Colonic mucosa (tissue), 4 donors: ENCODE measurements at regions not wholly inside any gene's neighbourhood (a gene's known extent, or its start where the extent isn't known, plus 50 kb on each side); places are given as distances from the start of the nearest gene placed in this dataset.

Source experiments
- DNase-seq: peaks from one replicate; pipeline ENCODE4 v3.0.0-alpha.2; 2020
- H3K27ac ChIP-seq: fragments of 200-600 bp; one replicate; pipeline ENCODE4 v1.8.0; 2021
- H3K27me3 ChIP-seq: fragments of 200-600 bp; one replicate; pipeline ENCODE4 v1.8.0; 2021
- H3K36me3 ChIP-seq: fragments of 200-600 bp; one replicate; pipeline ENCODE4 v1.8.0; 2021
- H3K4me1 ChIP-seq: fragments of 200-600 bp; one replicate; pipeline ENCODE4 v1.8.0; 2021; ENCODE audit warnings: mild to moderate bottlenecking
- H3K4me3 ChIP-seq: fragments of 200-600 bp; one replicate; pipeline ENCODE4 v1.8.0; 2021
- H3K9ac ChIP-seq, 2 donors: one replicate each; pipeline ENCODE4 v1.7.0; 2013; ENCODE audit warnings: control low read depth in 2 of 2, low read depth in 2 of 2, low read length in 2 of 2
- H3K9me3 ChIP-seq: fragments of 200-600 bp; one replicate; pipeline ENCODE4 v1.8.0; 2021
- CTCF ChIP-seq: fragments of 200-600 bp; IDR thresholded peaks from one replicate; pipeline ENCODE4 v1.8.0; 2022; ENCODE audit warnings: antibody characterized with exemption, mild to moderate bottlenecking
- intact Hi-C: fragments of 100-400 bp; cut with DNase I; formaldehyde crosslinking; loops from one replicate; pipeline ENCODE4 v1.14.1; 2022
- donor health status: healthy.
- donor health status: DM: no; HTN: no; CAD: no.
- donor health status: DM: no; HTN: no; CAD: no.

GRCh38 chr12:63079791-63080502 is 71.1 kb downstream of the AVPR1A start:
- intact Hi-C loops = no loop called here
- Histone ChIP-seq H3K27me3 (no peaks in the 10 kb centered on the region), H3K9ac (no peak overlapping the region), H3K36me3 (no peaks in the 10 kb centered on the region), H3K4me3 (no peak overlapping the region), H3K27ac (no peak overlapping the region), H3K9me3 (no peaks in the 10 kb centered on the region), H3K4me1 (no peaks in the 10 kb centered on the region)
- no peak for TF ChIP-seq CTCF
- DNase-seq = no peak

- Histone ChIP-seq H3K4me1 (no peaks in the 10 kb centered on the region), H3K27ac (no peak overlapping the region), H3K9me3 (no peaks in the 10 kb centered on the region), H3K36me3 (no peaks in the 10 kb centered on the region), H3K9ac (no peak overlapping the region), H3K4me3 (no peak overlapping the region), H3K27me3 (no peaks in the 10 kb centered on the region)
- no peak for TF ChIP-seq CTCF
- intact Hi-C loops = no loop called here
- no peak for DNase-seq
These were observed 72.1 kb downstream of the AVPR1A start for GRCh38 chr12:63078906-63079305.

GRCh38 chr12:63075376-63076060 is 75.5 kb downstream of the AVPR1A start:
- intact Hi-C loops = no loop called here
- Histone ChIP-seq H3K9me3 (no peaks in the 10 kb centered on the region), H3K4me3 (no peak overlapping the region), H3K27me3 (no peaks in the 10 kb centered on the region), H3K4me1 (no peaks in the 10 kb centered on the region), H3K36me3 (no peaks in the 10 kb centered on the region), H3K9ac (no peak overlapping the region), H3K27ac (no peak overlapping the region)
- no peak for DNase-seq
- no peak for TF ChIP-seq CTCF

GRCh38 chr12:63070709-63071108 is 80.3 kb downstream of the AVPR1A start:
- Histone ChIP-seq H3K4me3 (no peak overlapping the region), H3K27me3 (no peaks in the 10 kb centered on the region), H3K27ac (no peak overlapping the region), H3K9ac (no peak overlapping the region), H3K9me3 (no peaks in the 10 kb centered on the region), H3K4me1 (no peaks in the 10 kb centered on the region), H3K36me3 (no peaks in the 10 kb centered on the region)
- intact Hi-C loops = no loop called here
- TF ChIP-seq CTCF = no peak
- no peak for DNase-seq

DNA sequence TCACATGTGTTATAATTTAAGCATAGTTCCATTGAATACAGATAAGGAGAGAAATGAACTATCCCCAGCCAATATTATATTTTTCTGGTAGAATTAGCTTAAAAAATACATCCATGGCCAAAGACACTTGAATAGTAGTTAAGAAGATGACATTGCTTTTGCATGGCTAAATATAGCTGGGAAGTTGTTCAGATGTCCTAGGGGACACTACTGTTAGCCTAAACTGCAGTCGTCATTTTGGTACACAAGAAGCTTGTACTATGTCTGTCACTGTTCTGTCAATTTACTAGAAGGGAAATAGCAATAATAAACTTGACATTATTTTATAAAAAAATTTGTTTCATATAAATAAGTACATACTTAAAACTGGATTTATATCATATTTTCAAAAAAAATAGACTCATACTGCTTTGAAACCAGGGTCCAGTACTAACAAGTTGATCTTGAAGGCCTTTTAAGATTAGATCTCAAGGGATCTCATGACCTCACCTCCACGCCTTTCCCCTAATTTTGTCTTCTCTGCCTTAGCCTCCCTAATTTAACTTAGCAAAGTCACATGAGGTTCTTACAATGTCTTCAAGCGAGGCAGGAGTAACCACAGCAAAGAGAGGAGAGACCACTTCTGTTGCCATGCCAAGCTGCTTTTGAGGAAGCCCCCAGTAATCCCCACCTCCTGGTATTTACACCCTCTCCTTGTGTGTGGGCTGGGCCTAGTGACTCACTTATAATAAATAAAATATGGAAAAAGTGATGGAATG is 81.0 kb downstream of the AVPR1A start:
- DNase-seq = no peak
- intact Hi-C loops = loop anchor here (10.0 kb wide), 1 partner anchor 265 kb away; no protein-coding TSS in a partner anchor
- H3K4me1 ChIP-seq = no peaks in the 10 kb centered on the region
- no peaks in the 10 kb centered on the region for H3K36me3 ChIP-seq
- H3K4me3 ChIP-seq = no peak overlapping the region
- H3K27me3 ChIP-seq = no peaks in the 10 kb centered on the region
- no peak overlapping the region for H3K9ac ChIP-seq
- H3K27ac ChIP-seq = no peak overlapping the region
- no peak for TF ChIP-seq CTCF
- no peaks in the 10 kb centered on the region for H3K9me3 ChIP-seq
